GM21717 (cell line): ENCODE measurements at regions not wholly inside any gene's neighbourhood (a gene's known extent, or its start where the extent isn't known, plus 50 kb on each side); places are given as distances from the start of the nearest gene placed in this dataset.

Experiments
- ATAC-seq: cut with Tn5 transposase; IDR thresholded peaks from one replicate; pipeline ENCODE4 v1.9.1; 2021; ENCODE audit warnings: mild to moderate bottlenecking, moderate library complexity; ENCODE audit not compliant: unreplicated experiment

GRCh38 chr4:73001885-73002284 lies 67.6 kb downstream of the COX18 start:
- ATAC-seq = no peak

- no peak for ATAC-seq
These were observed 72.1 kb downstream of the COX18 start for GRCh38 chr4:72997409-72997808.

DNA sequence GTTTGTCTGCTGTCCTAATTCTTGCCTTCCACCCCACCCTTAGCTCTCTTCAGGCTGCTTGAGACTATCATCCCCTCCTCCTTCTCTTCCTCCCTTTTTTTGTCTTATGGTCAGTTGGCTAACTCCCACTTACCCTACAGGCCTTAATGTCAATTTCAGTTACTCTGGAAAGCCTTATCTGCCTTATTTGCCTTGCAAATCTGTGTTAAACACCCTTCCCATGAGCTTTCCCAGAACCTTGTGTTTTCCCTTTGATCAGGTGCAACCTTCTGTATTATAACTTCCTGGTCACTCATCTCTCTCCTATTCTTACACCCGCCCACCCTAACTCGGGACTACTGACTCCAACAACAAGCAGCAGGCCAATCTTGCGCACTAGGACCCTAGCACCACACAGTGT lies 74.8 kb downstream of the COX18 start:
- no peak for ATAC-seq

- ATAC-seq = no peak
These were observed 75.6 kb downstream of the COX18 start for GRCh38 chr4:72993876-72994275.

GRCh38 chr4:72991873-72992272 lies 77.6 kb downstream of the COX18 start:
- ATAC-seq = no peak

DNA sequence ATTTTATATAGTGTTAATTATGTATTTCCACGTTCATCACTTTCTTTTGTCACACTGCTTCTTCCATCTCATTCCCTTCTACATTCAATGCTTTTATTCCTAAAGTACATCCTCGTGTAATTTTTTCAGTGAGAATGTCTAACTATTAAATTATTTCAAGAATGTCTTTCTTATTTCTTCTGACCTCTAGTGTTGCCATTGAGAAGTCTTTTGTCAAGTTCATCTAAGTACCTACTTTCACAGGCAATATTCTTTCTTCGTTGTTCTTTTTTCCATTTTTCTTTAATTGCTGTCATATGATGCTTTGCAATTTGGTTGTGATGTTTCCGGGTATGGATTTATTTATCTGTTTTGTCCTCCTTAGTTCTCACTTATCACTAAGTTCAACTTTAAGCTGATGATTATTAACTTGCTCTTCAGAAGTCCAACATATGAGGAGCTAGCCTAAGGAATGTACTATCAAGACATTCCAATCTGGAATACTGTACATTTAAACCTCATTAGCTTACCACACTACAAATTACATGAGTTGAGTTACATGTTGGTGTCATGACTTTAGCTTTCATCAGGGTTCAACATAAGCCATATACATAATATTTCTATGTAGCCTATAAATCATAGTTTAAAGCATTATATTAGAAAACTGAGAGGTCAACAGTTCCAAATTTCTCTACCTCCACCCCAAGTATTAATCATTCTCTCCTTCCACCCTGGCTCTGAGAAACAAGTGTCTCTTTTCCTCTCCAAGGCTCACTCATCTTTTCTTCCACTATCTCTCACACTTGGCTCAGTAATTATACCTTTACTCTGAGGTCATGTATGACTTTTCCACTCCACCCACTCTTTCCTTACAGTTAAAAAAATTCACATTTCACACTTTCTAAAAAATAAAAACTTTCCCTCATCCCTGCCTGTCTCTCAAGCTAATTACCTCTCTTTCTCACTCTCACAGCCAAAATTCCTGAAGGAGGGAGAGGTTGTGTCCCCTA lies 81.5 kb downstream of the COX18 start:
- ATAC-seq = no peak

DNA sequence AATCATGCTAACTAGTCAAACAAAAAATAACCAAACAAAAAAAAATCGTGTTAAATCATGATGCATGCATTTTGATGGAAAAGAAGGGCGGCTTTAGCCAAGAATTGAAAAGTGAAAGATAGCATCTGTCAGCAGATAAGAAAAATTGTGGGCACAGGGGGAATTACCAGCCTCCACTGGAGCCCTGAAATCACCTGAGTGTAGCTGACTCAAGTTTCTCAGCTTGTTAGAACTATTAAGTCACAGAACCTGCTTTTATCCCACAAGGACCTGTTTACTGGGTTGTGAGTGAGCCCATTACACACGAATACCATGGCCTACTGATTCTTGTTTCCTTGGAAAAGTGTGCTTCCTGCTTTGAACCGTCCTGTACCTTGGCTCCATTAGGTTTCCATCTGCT lies 85.2 kb downstream of the COX18 start:
- no peak for ATAC-seq

GRCh38 chr4:72983709-72984108 lies 85.8 kb downstream of the COX18 start:
- ATAC-seq = no peak

DNA sequence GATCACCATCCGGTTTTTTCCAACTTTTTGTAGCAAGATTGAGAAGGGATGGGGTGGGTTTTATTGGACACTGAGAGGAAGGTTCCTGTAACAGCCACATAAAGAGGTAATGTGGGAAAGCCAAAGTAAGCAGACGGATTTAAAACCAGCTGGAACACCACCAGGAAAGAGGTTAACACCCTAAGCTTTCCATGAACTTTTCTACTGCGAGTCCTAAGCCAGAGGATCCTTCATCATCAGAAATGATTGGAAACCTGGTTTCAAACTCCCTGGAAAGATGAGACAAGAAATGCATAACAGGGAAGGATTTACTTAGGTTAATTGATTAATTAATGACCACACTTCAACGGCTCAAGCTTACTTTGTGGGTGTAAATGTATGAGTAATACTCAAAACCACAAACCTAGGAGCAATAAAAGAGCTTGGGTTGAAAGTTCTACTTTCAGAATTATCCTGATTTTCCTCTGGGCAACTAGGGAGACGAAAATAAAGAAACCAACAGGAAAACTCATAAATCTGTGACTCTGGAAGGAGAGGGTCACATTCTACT lies 91.5 kb downstream of the COX18 start:
- no peak for ATAC-seq

- ATAC-seq = no peak
These were observed 94.1 kb downstream of the COX18 start for GRCh38 chr4:72975488-72975784.

DNA sequence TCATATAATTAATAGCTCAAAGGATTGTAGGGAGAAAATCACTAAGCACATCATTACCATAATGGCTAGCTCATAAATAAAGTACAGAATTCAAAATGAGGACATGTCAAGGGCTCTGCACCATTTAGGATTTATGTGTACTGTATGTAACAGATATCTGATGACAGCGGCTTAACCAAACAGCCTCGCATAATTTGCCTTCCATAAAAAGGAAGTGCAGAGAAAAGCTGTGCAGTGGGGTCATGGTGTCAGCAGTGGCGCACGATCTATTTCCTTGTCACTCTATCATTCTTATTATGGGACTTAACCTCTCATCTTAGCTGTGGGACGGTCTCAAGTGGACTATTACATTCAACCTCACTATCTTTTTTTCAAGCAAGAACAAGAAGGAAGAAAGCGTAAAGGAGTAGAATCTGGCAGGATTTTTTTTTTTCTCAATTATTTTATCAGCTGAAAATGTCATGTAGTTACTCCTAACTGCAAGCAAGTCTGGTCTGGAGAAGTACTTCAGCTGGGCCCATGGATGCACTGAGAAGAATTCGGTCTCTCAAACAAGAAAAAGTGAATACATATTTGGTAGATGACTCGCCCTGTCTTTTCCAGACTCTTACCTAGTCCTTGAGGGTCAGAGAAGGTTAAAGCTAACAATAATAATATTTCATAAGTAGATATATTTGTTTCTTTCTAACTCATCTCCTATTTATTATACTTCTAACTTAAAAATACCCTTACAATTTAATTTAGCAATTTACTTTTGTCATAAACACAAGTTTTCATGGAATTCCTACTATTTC lies 94.6 kb downstream of the COX18 start:
- no peak for ATAC-seq

- ATAC-seq = no peak
These were observed 97.9 kb downstream of the COX18 start for GRCh38 chr4:72971572-72971971.

DNA sequence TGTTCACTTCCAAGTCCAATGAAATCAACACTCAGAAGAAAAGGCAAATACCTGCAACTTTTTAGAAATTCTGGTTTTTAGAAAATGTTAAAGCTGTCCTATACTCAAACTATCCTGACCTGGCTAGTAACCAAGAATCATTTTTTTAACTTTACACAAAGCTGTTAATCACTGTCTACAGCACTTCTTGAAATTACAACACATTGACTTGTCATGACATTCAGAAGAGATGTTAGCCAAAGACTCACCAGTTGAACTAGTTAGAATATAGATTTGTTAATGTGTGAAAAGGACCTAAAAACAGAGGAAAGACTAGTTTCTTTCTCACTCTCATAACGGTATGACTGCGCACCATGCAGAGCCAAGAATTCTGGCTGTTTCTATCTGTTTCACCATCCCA lies 98.8 kb downstream of the COX18 start:
- no peak for ATAC-seq

- ATAC-seq = no peak
These were observed 99.5 kb downstream of the COX18 start for GRCh38 chr4:72969976-72970375.

DNA sequence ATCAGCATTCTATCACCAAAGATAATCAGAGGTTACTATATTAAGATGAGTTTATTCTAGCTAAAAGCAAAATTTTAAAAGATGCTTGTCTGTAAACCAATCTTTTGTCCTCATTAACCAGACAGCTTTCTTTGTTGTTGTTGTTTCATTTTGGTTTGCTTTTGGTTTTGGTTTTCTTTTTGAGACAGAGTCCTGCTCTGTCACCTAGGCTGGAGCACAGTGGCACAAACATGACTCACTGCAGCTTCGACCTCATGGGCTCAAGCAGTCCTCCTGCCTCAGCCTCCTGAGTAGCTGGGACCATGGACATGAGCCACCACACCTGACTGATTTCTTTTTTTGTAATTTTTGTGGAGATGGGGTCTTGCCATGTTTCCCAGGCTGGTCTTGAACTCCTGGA lies 102.9 kb downstream of the COX18 start:
- ATAC-seq = peak; percentile 87

GRCh38 chr4:72959411-72959810 lies 110.1 kb downstream of the COX18 start:
- no peak for ATAC-seq

GRCh38 chr4:72954811-72955210 lies 114.7 kb downstream of the COX18 start:
- ATAC-seq = no peak

GRCh38 chr4:72953571-72953970 lies 115.9 kb downstream of the COX18 start:
- no peak for ATAC-seq

DNA sequence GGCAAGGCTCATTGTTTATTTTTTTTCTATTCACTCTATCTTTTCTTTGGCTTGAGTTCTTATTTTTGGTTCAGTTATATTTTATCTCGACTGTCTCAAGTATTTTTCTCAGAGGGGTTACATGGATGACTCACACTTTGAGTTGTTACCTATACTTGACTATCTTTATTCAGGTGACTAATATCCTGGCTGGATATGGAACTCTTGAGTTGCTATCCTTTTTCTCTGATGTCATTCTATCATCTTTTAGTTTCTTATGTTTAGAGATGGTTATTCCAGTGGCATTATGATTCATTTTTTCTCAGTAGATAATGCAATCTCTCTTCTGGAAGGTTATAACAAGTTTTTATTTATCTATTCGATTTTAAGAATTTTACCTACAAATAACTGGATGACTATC lies 117.9 kb downstream of the COX18 start:
- no peak for ATAC-seq

DNA sequence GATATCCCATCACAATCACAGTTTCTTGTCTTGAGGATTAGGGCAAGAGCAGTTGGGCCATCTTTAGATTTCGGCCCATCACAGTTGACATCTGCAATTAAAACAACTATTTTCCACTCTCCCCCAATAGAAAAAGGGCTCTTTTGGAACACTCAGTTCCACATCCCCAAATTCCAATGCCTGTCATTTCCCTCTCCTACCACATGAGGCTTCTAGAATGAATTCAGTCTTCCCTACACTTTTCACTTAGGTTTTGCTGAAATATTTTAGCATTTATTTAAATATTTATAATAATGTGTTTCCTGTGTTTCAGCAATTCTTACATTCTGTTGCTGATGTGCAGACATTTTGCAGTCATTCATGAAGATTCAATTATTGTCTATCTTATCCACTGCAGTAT lies 118.4 kb downstream of the COX18 start:
- no peak for ATAC-seq

DNA sequence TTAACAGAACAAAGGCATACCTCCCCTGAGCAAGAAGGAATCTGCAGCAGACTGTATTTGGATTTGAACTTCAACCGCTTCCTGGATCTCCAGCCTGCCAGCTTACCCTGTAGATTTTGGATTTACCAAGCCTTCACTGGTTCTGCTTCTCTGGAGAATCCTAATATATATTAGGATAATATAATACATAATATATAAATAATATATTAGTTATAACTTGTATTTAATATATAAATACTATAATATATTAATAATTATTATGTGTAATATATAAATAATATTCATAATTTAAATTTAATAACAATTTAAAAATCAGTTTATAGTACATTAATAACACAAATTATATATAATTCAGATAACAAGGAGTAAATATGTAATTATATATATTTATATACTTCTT lies 121.4 kb downstream of the COX18 start:
- ATAC-seq = no peak
